Omental fat pad (tissue), 3 donors: ENCODE measurements at regions not wholly inside any gene's neighbourhood (a gene's known extent, or its start where the extent isn't known, plus 50 kb on each side); places are given as distances from the start of the nearest gene placed in this dataset.

Source experiments
- ATAC-seq: fragments of 150-250 bp; one replicate; pipeline ENCODE4 v1.9.1; 2016; ENCODE audit warnings: mild to moderate bottlenecking, moderate library complexity; ENCODE audit not compliant: low FRiP score
- DNase-seq: peaks from one replicate; pipeline ENCODE4 v3.0.0-alpha.2; 2019; ENCODE audit warnings: low spot score
- CTCF ChIP-seq, 3 donors: fragments of 450-650 bp; IDR thresholded peaks; one replicate each; pipeline ENCODE4 v1.5.1; 2016 to 2017; ENCODE audit warnings: antibody characterized with exemption in 3 of 3, mild to moderate bottlenecking in 3 of 3, moderate library complexity in 2 of 3

GRCh38 chr3:132789959-132790358 lies 67.8 kb upstream of the NPHP3 start:
- DNase-seq (no peak), ATAC-seq (no peak)
- no peak for TF ChIP-seq CTCF (IDR thresholded peaks at IDR 0.05)

- no peak for DNase-seq
- peak; percentile 84 for ATAC-seq
- TF ChIP-seq CTCF (IDR thresholded peaks at IDR 0.05), result no peak
Measured at GRCh38 chr3:132788301-132788671, 66.1 kb upstream of the NPHP3 start.

- ATAC-seq (peak; percentile 30), DNase-seq (no peak)
- TF ChIP-seq CTCF (IDR thresholded peaks at IDR 0.05), result no peak
Measured at GRCh38 chr3:132787616-132788300, 65.5 kb upstream of the NPHP3 start.

- no peak for ATAC-seq
- DNase-seq, result no peak
- no peak for TF ChIP-seq CTCF (IDR thresholded peaks at IDR 0.05)
Measured at GRCh38 chr3:132786890-132787289, 64.7 kb upstream of the NPHP3 start.

- no peak for DNase-seq
- no peak for ATAC-seq
- no peak for TF ChIP-seq CTCF (IDR thresholded peaks at IDR 0.05)
Measured at GRCh38 chr3:132785292-132785691, 63.1 kb upstream of the NPHP3 start.

GRCh38 chr3:132784502-132785025 lies 62.4 kb upstream of the NPHP3 start:
- no peak for TF ChIP-seq CTCF (IDR thresholded peaks at IDR 0.05)
- DNase-seq (no peak), ATAC-seq (no peak)

GRCh38 chr3:132783152-132783551 lies 60.9 kb upstream of the NPHP3 start:
- DNase-seq, result no peak
- no peak for ATAC-seq
- TF ChIP-seq CTCF (IDR thresholded peaks at IDR 0.05), result no peak
